PC-3 (cell line): ENCODE measurements at regions not wholly inside any gene's neighbourhood (a gene's known extent, or its start where the extent isn't known, plus 50 kb on each side); places are given as distances from the start of the nearest gene placed in this dataset.

ENCODE experiments used
- ATAC-seq: fragments of 200-7000 bp; cut with Tn5 transposase; 2 replicates; pipeline ENCODE4 v1.9.1; 2020; ENCODE audit warnings: mild to moderate bottlenecking, moderate library complexity
- BruUV-seq: library from RNA; stranded (reverse); fragments of 400-500 nt; replicated peaks from 2 replicates; lab custom pipeline; 2021; lab: Mats Ljungman, UMichigan
- CTCF ChIA-PET: fragments of 300-600 bp; sonication (Branson Sonifier 250); formaldehyde crosslinking; loops from one replicate; lab custom pipeline; 2022; ENCODE audit warnings: antibody characterized with exemption; lab: Charles Lee
- POLR2A ChIA-PET: fragments of 300-600 bp; sonication (Branson Sonifier 250); formaldehyde crosslinking; loops from one replicate; lab custom pipeline; 2022; ENCODE audit warnings: antibody characterized with exemption; ENCODE audit not compliant: unreplicated experiment; lab: Charles Lee
- DNase-seq: peaks from one replicate; pipeline ENCODE4 v3.0.0-alpha.2; 2015
- H2AFZ ChIP-seq: fragments of 300-600 bp; sonication (generic); 2 replicates; pipeline ENCODE4 v1.6.0; 2016; ENCODE audit warnings: antibody characterized with exemption, low read length
- H3F3A ChIP-seq: fragments of 300-600 bp; sonication (generic); one replicate; pipeline ENCODE4 v1.6.0; 2017; ENCODE audit warnings: antibody characterized with exemption, low read length, control low read depth, mild to moderate bottlenecking; ENCODE audit not compliant: unreplicated experiment
- H3K27ac ChIP-seq: fragments of 300-600 bp; sonication (generic); 2 replicates; pipeline ENCODE4 v1.5.1; 2016; ENCODE audit warnings: mild to moderate bottlenecking, low read length
- H3K27me3 ChIP-seq: fragments of 300-600 bp; sonication (generic); 2 replicates; pipeline ENCODE4 v1.6.1; 2016; ENCODE audit warnings: low read length, mixed read lengths
- H3K36me3 ChIP-seq: fragments of 300-600 bp; sonication (generic); 2 replicates; pipeline ENCODE4 v1.6.1; 2016; ENCODE audit warnings: low read depth, mixed run types, low read length, mixed read lengths
- H3K4me1 ChIP-seq: fragments of 300-600 bp; sonication (generic); 2 replicates; pipeline ENCODE4 v1.5.1; 2016; ENCODE audit warnings: low read length; ENCODE audit not compliant: insufficient read depth
- H3K4me2 ChIP-seq: fragments of 300-600 bp; sonication (generic); 2 replicates; pipeline ENCODE4 v1.6.0; 2016; ENCODE audit warnings: low read length
- H3K4me3 ChIP-seq: fragments of 300-600 bp; sonication (generic); 2 replicates; pipeline ENCODE4 v1.5.1; 2016; ENCODE audit warnings: mild to moderate bottlenecking, low read length, mixed read lengths
- H3K79me2 ChIP-seq: fragments of 300-600 bp; sonication (generic); 2 replicates; pipeline ENCODE4 v1.6.1; 2017; ENCODE audit warnings: low read length, mixed read lengths
- H3K9ac ChIP-seq: fragments of 300-600 bp; sonication (generic); 2 replicates; pipeline ENCODE4 v1.6.0; 2016; ENCODE audit warnings: mild to moderate bottlenecking, low read length
- H3K9me2 ChIP-seq: fragments of 300-600 bp; sonication (generic); replicated peaks from 2 replicates; pipeline ENCODE4 v1.6.1; 2016; ENCODE audit warnings: mixed run types, low read length, mixed read lengths
- H3K9me3 ChIP-seq: fragments of 300-600 bp; sonication (generic); 2 replicates; pipeline ENCODE4 v1.6.1; 2016; ENCODE audit warnings: low read length, mixed read lengths
- H4K20me1 ChIP-seq: fragments of 300-600 bp; sonication (generic); 2 replicates; pipeline ENCODE4 v1.6.1; 2016; ENCODE audit warnings: low read length, mixed read lengths
- EZH2 ChIP-seq: fragments of 300-600 bp; sonication (generic); IDR thresholded peaks from one replicate; pipeline ENCODE4 v1.6.1; 2017; ENCODE audit warnings: antibody characterized with exemption, mild to moderate bottlenecking, low read length; ENCODE audit not compliant: unreplicated experiment
- EZH2phosphoT487 ChIP-seq: fragments of 300-600 bp; sonication (generic); IDR thresholded peaks from 2 replicates; pipeline ENCODE4 v1.6.1; 2018; ENCODE audit warnings: mild to moderate bottlenecking, antibody characterized with exemption, low read length, borderline replicate concordance
- intact Hi-C: fragments of 100-400 bp; cut with micrococcal nuclease; formaldehyde crosslinking; loops from 2 replicates; pipeline ENCODE4 v1.9.0; 2023
- TF ChIP-seq, protein P1 (sequence below): fragments of 300-600 bp; sonication (generic); conservative IDR thresholded peaks from 2 replicates; pipeline ENCODE4 v1.5.1; 2017; ENCODE audit warnings: antibody characterized with exemption, low read depth, mild to moderate bottlenecking, low read length

DNA sequence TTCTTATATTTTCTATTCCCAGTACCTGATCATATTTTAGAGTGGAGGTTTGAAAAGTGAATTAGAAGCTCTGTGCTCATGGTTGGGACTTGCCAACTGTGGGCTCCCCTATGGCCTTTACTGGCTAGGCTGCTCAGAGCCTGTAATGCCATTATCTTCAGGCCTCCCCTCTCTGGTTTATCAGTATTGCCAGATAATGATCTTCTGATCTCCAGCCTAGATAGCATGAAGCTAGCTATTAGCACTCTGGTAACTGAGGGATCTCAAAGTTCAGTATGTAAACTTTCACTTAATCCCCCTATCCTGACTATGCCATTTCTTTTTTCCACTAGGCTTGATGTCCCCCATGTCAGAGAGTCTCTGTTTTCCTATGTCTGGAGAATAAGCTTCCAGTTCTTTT lies 393.7 kb upstream of the CITED2 start:
- no TSS peak for BruUV-seq
- H3K27ac ChIP-seq: no peak overlapping the region
- H3K36me3 ChIP-seq: no peaks in the 10 kb centered on the region
- no peak for ATAC-seq
- TF ChIP-seq EZH2 (no peak), EZH2phosphoT487 (no peak)
- TF ChIP-seq, protein P1, sequence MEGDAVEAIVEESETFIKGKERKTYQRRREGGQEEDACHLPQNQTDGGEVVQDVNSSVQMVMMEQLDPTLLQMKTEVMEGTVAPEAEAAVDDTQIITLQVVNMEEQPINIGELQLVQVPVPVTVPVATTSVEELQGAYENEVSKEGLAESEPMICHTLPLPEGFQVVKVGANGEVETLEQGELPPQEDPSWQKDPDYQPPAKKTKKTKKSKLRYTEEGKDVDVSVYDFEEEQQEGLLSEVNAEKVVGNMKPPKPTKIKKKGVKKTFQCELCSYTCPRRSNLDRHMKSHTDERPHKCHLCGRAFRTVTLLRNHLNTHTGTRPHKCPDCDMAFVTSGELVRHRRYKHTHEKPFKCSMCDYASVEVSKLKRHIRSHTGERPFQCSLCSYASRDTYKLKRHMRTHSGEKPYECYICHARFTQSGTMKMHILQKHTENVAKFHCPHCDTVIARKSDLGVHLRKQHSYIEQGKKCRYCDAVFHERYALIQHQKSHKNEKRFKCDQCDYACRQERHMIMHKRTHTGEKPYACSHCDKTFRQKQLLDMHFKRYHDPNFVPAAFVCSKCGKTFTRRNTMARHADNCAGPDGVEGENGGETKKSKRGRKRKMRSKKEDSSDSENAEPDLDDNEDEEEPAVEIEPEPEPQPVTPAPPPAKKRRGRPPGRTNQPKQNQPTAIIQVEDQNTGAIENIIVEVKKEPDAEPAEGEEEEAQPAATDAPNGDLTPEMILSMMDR: no peak
- no peak overlapping the region for H3K9ac ChIP-seq
- POLR2A ChIA-PET: no interaction called here
- no peaks in the 10 kb centered on the region for H3K9me2 ChIP-seq
- no peak overlapping the region for H3K4me3 ChIP-seq
- H3K27me3 ChIP-seq: no peaks in the 10 kb centered on the region
- CTCF ChIA-PET: interaction anchor here (0.6 kb wide), 1 partner anchor 59 kb away, joined by 3 read pairs; no protein-coding TSS in a partner anchor
- no peak overlapping the region for H3K4me2 ChIP-seq
- peaks cover 35% of the 10 kb centered on the region for H3K4me1 ChIP-seq
- no peaks in the 10 kb centered on the region for H3K79me2 ChIP-seq
- no peak for DNase-seq
- intact Hi-C loops: loop anchor here (10.0 kb wide), 1 partner anchor 217 kb away; no protein-coding TSS in a partner anchor
- peaks cover 10% of the 10 kb centered on the region for H3F3A ChIP-seq
- no peaks in the 10 kb centered on the region for H4K20me1 ChIP-seq
- H2AFZ ChIP-seq: no peak overlapping the region
- H3K9me3 ChIP-seq: no peaks in the 10 kb centered on the region

DNA sequence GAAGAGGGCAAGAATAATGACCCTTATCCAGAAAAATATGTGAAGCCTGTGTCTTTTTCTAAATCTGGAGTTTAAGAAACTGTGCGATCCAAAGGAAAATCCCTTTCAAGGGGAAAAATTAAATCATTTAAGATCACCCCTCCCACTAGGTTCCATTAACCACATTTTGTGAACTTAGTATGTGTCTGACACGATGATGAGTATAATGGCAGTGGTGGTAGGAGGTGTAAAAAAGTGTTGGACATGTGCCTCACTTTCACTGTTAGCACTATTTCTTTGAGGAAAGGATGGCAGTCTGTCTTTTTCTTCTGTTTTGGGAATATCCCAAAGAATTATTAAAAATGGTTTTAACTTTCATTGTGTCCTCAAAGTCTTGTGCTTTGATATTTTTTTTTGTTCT lies 392.3 kb upstream of the CITED2 start:
- no peaks in the 10 kb centered on the region for H3K27me3 ChIP-seq
- H3K4me3 ChIP-seq: no peak overlapping the region
- CTCF ChIA-PET: no interaction called here
- POLR2A ChIA-PET: no interaction called here
- DNase-seq (no peak), ATAC-seq (no peak)
- H3K9ac ChIP-seq: no peak overlapping the region
- BruUV-seq: no TSS peak
- H3F3A ChIP-seq: peaks cover 10% of the 10 kb centered on the region
- no peaks in the 10 kb centered on the region for H3K9me3 ChIP-seq
- H3K4me1 ChIP-seq: peaks cover 47% of the 10 kb centered on the region
- H3K36me3 ChIP-seq: no peaks in the 10 kb centered on the region
- no peak overlapping the region for H3K4me2 ChIP-seq
- H3K79me2 ChIP-seq: no peaks in the 10 kb centered on the region
- no peaks in the 10 kb centered on the region for H4K20me1 ChIP-seq
- no peak overlapping the region for H2AFZ ChIP-seq
- H3K27ac ChIP-seq: peak overlapping the region; percentile 33; the same call in 1 of the 2 replicates
- intact Hi-C loops: loop anchor here (10.0 kb wide), 1 partner anchor 218 kb away; no protein-coding TSS in a partner anchor
- H3K9me2 ChIP-seq: no peaks in the 10 kb centered on the region
- TF ChIP-seq EZH2phosphoT487 (no peak), EZH2 (no peak)
- TF ChIP-seq, protein P1: no peak

DNA sequence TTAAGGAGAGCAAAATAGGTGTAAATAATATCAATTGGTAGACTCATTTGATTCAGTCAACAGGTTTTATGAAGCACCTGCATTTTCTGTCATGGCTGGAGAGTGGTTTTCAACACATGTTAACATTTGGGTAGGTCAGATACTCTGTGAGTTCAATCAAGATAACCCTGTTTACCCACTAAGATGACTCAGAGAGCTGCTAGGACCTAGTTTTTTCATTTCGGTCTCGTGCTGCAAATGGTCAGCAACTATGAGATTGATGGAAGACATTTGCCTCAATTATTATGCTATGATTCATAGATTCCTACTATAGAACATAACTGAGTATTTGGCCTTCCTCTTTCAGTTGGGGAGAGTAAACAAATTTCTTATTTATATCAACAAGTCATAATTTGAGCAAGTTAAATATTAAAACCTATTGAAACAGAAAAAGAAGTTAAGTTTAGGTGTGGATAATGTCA lies 391.4 kb upstream of the CITED2 start:
- POLR2A ChIA-PET: interaction anchor here (0.6 kb wide), 1 partner anchor 1182 kb away, joined by 3 read pairs; no protein-coding TSS in a partner anchor
- CTCF ChIA-PET: interaction anchor here (0.6 kb wide), 1 partner anchor 389 kb away, joined by 3 read pairs; no protein-coding TSS in a partner anchor
- Histone ChIP-seq H4K20me1 (no peaks in the 10 kb centered on the region), H3K9me3 (no peaks in the 10 kb centered on the region), H3K4me1 (peaks cover 47% of the 10 kb centered on the region), H3K27me3 (no peaks in the 10 kb centered on the region), H3K27ac (peak overlapping the region; percentile 79), H3F3A (peaks cover 10% of the 10 kb centered on the region), H3K9me2 (no peaks in the 10 kb centered on the region), H3K9ac (no peak overlapping the region), H3K36me3 (no peaks in the 10 kb centered on the region), H2AFZ (no peak overlapping the region), H3K4me2 (peak overlapping the region; percentile 64), H3K79me2 (no peaks in the 10 kb centered on the region), H3K4me3 (no peak overlapping the region)
- DNase-seq (peak; percentile 79), ATAC-seq (peak; percentile 22)
- no peak for TF ChIP-seq EZH2phosphoT487
- no peak for TF ChIP-seq EZH2
- TF ChIP-seq, protein P1: no peak
- no TSS peak for BruUV-seq
- intact Hi-C loops: loop anchor here (2.0 to 10.0 kb wide), 3 partner anchors 23 to 391 kb away; partner anchors contain the start of gene CITED2
